Neural progenitor cell (in vitro differentiated cells): ENCODE measurements at regions not wholly inside any gene's neighbourhood (a gene's known extent, or its start where the extent isn't known, plus 50 kb on each side); places are given as distances from the start of the nearest gene placed in this dataset.
"Not testable (repeated sequence)": the region's sequence is repeated elsewhere in the genome, so short reads cannot be mapped to it uniquely, and the experiment has no call there.

Experiments used
- DNase-seq: peaks from one replicate; pipeline ENCODE4 v3.0.0-alpha.2; 2016; ENCODE audit warnings: low spot score
- H2AFZ ChIP-seq: fragments of 200-600 bp; sonication (generic); replicated peaks from 2 replicates; pipeline ENCODE4 v1.6.1; 2016; ENCODE audit warnings: antibody characterized with exemption
- H3F3A ChIP-seq: fragments of 200-600 bp; sonication (generic); 2 replicates; pipeline ENCODE4 v1.6.1; 2016; ENCODE audit warnings: antibody characterized with exemption, low read depth
- H3K27ac ChIP-seq: fragments of 200-600 bp; sonication (generic); 2 replicates; pipeline ENCODE4 v1.5.1; 2016; ENCODE audit warnings: mild to moderate bottlenecking
- H3K27me3 ChIP-seq: fragments of 200-600 bp; sonication (generic); 2 replicates; pipeline ENCODE4 v1.6.1; 2016; ENCODE audit warnings: mild to moderate bottlenecking, moderate library complexity
- H3K36me3 ChIP-seq: fragments of 200-600 bp; sonication (generic); 2 replicates; pipeline ENCODE4 v1.5.1; 2016
- H3K4me1 ChIP-seq: fragments of 200-600 bp; sonication (generic); 2 replicates; pipeline ENCODE4 v1.6.1; 2016; ENCODE audit warnings: mixed run types
- H3K4me2 ChIP-seq: fragments of 200-600 bp; sonication (generic); 2 replicates; pipeline ENCODE4 v1.6.1; 2016
- H3K4me3 ChIP-seq: fragments of 200-600 bp; sonication (generic); 2 replicates; pipeline ENCODE4 v1.5.1; 2016
- H3K79me2 ChIP-seq: fragments of 200-600 bp; sonication (generic); 2 replicates; pipeline ENCODE4 v1.6.1; 2016; ENCODE audit warnings: low read depth
- H3K9ac ChIP-seq: fragments of 200-600 bp; sonication (generic); 2 replicates; pipeline ENCODE4 v1.6.1; 2016
- H3K9me3 ChIP-seq: fragments of 200-600 bp; sonication (generic); 2 replicates; pipeline ENCODE4 v1.5.1; 2016; ENCODE audit warnings: low read depth
- H4K20me1 ChIP-seq: fragments of 200-600 bp; sonication (generic); 2 replicates; pipeline ENCODE4 v1.6.1; 2016; ENCODE audit warnings: low read depth
- H3K27ac Mint-ChIP-seq: 3 replicates; pipeline ENCODE4 v1.8.0; 2021; ENCODE audit warnings: mixed read lengths
- H3K27me3 Mint-ChIP-seq: 2 replicates; pipeline ENCODE4 v1.8.0; 2022; ENCODE audit warnings: low read depth, mild to moderate bottlenecking, inconsistent platforms, moderate library complexity, mixed read lengths; ENCODE audit not compliant: insufficient read depth
- H3K36me3 Mint-ChIP-seq: 3 replicates; pipeline ENCODE4 v1.8.0; 2021; ENCODE audit warnings: mixed read lengths
- H3K4me1 Mint-ChIP-seq: 3 replicates; pipeline ENCODE4 v1.8.0; 2021; ENCODE audit warnings: mixed read lengths
- H3K4me3 Mint-ChIP-seq: 3 replicates; pipeline ENCODE4 v1.8.0; 2021; ENCODE audit warnings: mild to moderate bottlenecking, moderate library complexity, mixed read lengths
- H3K9me3 Mint-ChIP-seq: 3 replicates; pipeline ENCODE4 v1.8.0; 2020; ENCODE audit warnings: mixed read lengths
- CTCF ChIP-seq: fragments of 200-600 bp; sonication (generic); IDR thresholded peaks from 2 replicates; pipeline ENCODE4 v1.5.1; 2017; ENCODE audit warnings: antibody characterized with exemption, mild to moderate bottlenecking
- EZH2 ChIP-seq: fragments of 200-600 bp; sonication (generic); IDR thresholded peaks from 2 replicates; pipeline ENCODE4 v1.6.1; 2017; ENCODE audit warnings: antibody characterized with exemption, mild to moderate bottlenecking, moderate library complexity
- EZH2phosphoT487 ChIP-seq: fragments of 200-600 bp; sonication (generic); IDR thresholded peaks from 2 replicates; pipeline ENCODE4 v1.6.1; 2017; ENCODE audit warnings: antibody characterized with exemption

- Histone ChIP-seq H3K79me2 (no peaks in the 10 kb centered on the region), H3F3A (no peaks in the 10 kb centered on the region), H3K36me3 (no peaks in the 10 kb centered on the region), H4K20me1 (no peaks in the 10 kb centered on the region), H3K4me2 (no peak overlapping the region), H3K4me3 (no peak overlapping the region), H3K4me1 (no peaks in the 10 kb centered on the region), H2AFZ (peak overlapping the region; percentile 88), H3K27ac (no peak overlapping the region), H3K9me3 (no peaks in the 10 kb centered on the region), H3K9ac (no peak overlapping the region), H3K27me3 (no peaks in the 10 kb centered on the region)
- Mint-ChIP-seq H3K27me3 (peaks cover 2% of the 10 kb centered on the region), H3K27ac (no peak overlapping the region), H3K4me3 (no peak overlapping the region), H3K9me3 (peaks cover 8% of the 10 kb centered on the region), H3K4me1 (no peaks in the 10 kb centered on the region), H3K36me3 (no peaks in the 10 kb centered on the region)
- DNase-seq, result peak; percentile 75
- TF ChIP-seq CTCF, result peak; percentile 86
- TF ChIP-seq EZH2phosphoT487, result no peak
- no peak for TF ChIP-seq EZH2
These were observed 65.2 kb downstream of the CCDC195 start for GRCh38 chr2:224650815-224651439.

- H3K4me2 ChIP-seq, H3K27me3 Mint-ChIP-seq, H3K4me3 Mint-ChIP-seq, H3K79me2 ChIP-seq, H3K36me3 ChIP-seq, H3F3A ChIP-seq, H3K4me1 Mint-ChIP-seq, H3K27me3 ChIP-seq, H3K27ac ChIP-seq, H2AFZ ChIP-seq, H3K36me3 Mint-ChIP-seq, H3K4me1 ChIP-seq, DNase-seq, H3K9ac ChIP-seq, H3K9me3 ChIP-seq, H3K9me3 Mint-ChIP-seq, H4K20me1 ChIP-seq, H3K4me3 ChIP-seq, H3K27ac Mint-ChIP-seq: not testable (repeated sequence)
These were observed 62.5 kb upstream of the CUL3 start for GRCh38 chr2:224647684-224648083.

- Histone ChIP-seq H3K27ac (no peak overlapping the region), H3K79me2 (no peaks in the 10 kb centered on the region), H3K27me3 (no peaks in the 10 kb centered on the region), H3K9ac (no peak overlapping the region), H2AFZ (no peak overlapping the region), H3K4me1 (no peaks in the 10 kb centered on the region), H4K20me1 (no peaks in the 10 kb centered on the region), H3K4me2 (no peak overlapping the region), H3K9me3 (no peaks in the 10 kb centered on the region), H3K4me3 (no peak overlapping the region), H3F3A (no peaks in the 10 kb centered on the region), H3K36me3 (no peaks in the 10 kb centered on the region)
- no peaks in the 10 kb centered on the region for H3K4me1 Mint-ChIP-seq
- TF ChIP-seq CTCF (peak; percentile 66), EZH2 (no peak)
- no peak overlapping the region for H3K4me3 Mint-ChIP-seq
- H3K9me3 Mint-ChIP-seq, result no peaks in the 10 kb centered on the region
- peaks cover 2% of the 10 kb centered on the region for H3K27me3 Mint-ChIP-seq
- H3K36me3 Mint-ChIP-seq, result no peaks in the 10 kb centered on the region
- no peak overlapping the region for H3K27ac Mint-ChIP-seq
- DNase-seq, result peak; percentile 42
These were observed 61.2 kb upstream of the CUL3 start for GRCh38 chr2:224646242-224646846.

DNA sequence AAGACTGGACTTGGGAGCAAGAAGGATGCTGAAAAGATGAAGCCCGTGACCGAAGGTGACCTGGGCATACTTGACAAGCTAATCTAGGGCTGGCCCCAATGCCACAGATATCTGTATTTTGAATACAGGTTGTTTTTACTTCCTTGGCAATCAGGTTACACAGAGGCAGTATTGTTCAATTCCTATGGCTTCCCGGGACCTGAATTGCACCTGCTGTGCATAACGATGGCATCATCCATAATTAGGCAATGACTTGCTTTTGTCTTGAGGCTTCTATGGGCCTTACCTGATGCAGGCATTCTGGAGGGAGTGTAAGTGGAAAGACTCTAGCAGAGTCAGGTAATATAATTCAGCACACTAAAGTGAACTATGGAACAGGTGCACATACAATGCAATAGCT, 60.6 kb upstream of the CUL3 start:
- H3K9me3 Mint-ChIP-seq, result no peaks in the 10 kb centered on the region
- no peaks in the 10 kb centered on the region for H3F3A ChIP-seq
- DNase-seq, result no peak
- H3K79me2 ChIP-seq, result no peaks in the 10 kb centered on the region
- TF ChIP-seq EZH2 (no peak), EZH2phosphoT487 (no peak), CTCF (no peak)
- H3K4me3 Mint-ChIP-seq, result no peak overlapping the region
- no peaks in the 10 kb centered on the region for H4K20me1 ChIP-seq
- H3K4me1 Mint-ChIP-seq, result no peaks in the 10 kb centered on the region
- no peaks in the 10 kb centered on the region for H3K27me3 ChIP-seq
- no peaks in the 10 kb centered on the region for H3K4me1 ChIP-seq
- H3K4me3 ChIP-seq, result no peak overlapping the region
- peaks cover 2% of the 10 kb centered on the region for H3K27me3 Mint-ChIP-seq
- H3K36me3 ChIP-seq, result no peaks in the 10 kb centered on the region
- H2AFZ ChIP-seq, result no peak overlapping the region
- H3K27ac Mint-ChIP-seq, result no peak overlapping the region
- no peaks in the 10 kb centered on the region for H3K9me3 ChIP-seq
- no peak overlapping the region for H3K27ac ChIP-seq
- H3K9ac ChIP-seq, result no peak overlapping the region
- no peaks in the 10 kb centered on the region for H3K36me3 Mint-ChIP-seq
- no peak overlapping the region for H3K4me2 ChIP-seq
